ENCODE measurements at regions not wholly inside any gene's neighbourhood (a gene's known extent, or its start where the extent isn't known, plus 50 kb on each side); places are given as distances from the start of the nearest gene placed in this dataset.
"Not testable (repeated sequence)": the region's sequence is repeated elsewhere in the genome, so short reads cannot be mapped to it uniquely, and the experiment has no call there.

DNA sequence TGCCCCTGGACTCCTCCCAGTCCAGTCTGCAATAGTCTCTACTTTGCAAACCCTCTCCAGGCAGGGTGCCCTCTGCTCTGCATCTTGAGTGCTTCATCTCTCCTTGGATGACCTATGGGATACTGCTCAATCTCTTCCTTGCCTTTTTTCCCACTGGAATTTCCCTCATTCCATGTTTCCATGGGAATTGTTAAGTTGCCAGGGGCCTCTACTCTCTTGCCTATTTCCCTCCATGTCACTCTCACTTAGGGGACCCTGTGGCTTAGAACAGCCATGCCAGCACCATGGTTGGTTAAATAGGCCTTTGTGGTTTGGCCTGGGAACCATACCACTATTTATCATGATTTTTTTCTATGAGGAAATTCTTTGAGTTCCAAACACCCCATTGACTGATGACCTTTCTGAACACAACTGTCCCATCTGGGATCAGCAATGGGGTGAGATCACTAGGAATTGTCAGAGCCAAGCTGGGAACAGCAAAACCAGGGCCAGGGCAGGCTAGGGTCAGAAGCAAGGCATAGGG is 91.4 kb upstream of the RBMS1 start:
- no peak for DNase-seq

- no peak for DNase-seq
These were observed 97.1 kb upstream of the RBMS1 start for GRCh38 chr2:160590664-160591063.

DNA sequence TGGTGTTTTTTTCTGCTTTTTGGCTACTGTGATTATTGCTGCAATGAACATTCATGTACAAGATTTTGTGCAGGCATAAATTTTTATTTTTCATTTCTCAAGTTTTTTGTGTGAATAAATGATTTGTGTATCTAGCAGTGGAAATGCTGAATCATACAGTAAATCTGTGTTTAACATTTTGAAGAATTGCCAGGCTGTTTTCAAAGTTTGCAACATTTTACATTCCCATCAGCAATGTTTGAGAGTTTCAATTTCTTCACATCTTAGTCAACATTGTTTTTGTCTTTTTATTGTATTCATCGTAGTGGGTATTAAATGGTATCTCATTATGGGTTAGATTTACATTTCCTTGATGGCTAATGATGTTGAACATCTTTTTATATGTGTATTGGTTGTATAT is 98.8 kb upstream of the RBMS1 start:
- DNase-seq, result no peak

GRCh38 chr2:160592993-160593392 is 99.4 kb upstream of the RBMS1 start:
- DNase-seq, result no peak

- no peak for DNase-seq
These were observed 102.8 kb upstream of the RBMS1 start for GRCh38 chr2:160596441-160596840.

- DNase-seq, result not testable (repeated sequence)
These were observed 106.8 kb upstream of the RBMS1 start for GRCh38 chr2:160600437-160600836.

DNA sequence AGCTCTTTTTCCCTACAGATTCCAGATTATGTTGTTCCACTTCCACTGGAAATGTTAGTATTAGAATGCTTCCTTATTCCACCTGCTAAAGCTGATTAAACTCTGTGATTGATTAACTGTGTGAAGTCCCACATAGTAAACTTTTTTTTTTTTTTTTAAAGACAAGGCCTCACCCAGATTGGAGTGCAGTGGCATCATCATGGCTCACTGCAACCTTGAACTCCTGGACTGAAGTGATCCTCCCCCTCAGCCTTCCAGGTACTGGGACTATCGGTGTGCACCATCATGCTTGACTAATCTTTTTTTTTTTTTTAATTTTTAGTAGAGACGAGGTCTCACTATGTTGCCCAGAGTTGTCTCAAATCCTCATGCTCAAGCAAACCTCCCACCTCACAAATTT is 108.5 kb upstream of the RBMS1 start:
- no peak for DNase-seq

DNA sequence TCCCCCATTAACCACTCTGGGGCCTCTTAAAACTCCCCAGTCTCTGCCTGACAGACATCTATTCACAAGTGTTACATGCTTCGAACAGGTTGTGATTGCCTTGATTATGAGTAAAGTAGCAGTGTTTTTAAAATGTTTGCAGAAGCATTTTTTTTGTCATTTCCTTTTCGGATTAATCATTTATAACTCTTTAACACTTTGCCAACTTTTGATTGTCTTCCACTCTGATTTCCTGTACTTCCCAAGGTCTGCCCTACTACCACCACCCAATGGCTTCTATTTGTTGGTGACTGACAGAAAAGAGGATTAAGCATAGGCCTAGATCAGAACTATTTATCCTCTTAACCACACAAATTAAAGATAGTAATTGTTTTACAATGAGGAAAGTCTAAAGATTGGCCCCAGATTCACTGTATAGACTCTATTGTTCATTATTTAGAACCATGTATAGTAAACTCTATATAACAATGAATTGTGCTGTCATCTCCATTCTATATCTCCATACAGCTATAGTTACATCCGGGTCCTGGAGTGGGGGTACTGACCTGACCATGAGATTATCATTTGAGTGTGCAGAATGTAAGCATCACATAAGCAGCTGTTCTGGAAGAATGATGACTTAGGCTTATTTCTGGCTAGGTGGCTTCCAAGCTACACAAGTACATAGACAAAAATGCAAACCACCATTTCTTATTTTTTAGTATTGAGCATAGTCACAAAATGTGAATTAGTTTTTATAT is 110.3 kb upstream of the RBMS1 start:
- DNase-seq, result no peak

DNA sequence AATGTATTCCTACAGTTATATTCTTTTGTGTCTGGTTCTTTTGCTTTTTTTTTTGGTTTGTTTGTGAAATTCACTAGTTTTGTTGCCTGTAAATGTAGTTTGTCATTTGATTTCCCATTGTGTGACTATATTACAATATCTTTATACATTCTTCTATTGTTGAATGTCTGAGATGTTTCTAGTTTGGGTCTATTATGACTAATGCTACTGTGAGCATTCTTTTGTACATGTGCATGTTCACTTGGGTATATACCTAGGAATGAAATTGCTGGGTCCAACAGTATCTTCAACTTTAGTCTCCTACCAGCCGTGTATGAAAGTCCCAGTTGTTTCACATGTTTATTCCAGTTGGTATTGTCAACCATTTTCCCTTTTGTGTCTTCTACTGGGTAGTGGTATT is 112.7 kb upstream of the RBMS1 start:
- DNase-seq, result no peak

DNA sequence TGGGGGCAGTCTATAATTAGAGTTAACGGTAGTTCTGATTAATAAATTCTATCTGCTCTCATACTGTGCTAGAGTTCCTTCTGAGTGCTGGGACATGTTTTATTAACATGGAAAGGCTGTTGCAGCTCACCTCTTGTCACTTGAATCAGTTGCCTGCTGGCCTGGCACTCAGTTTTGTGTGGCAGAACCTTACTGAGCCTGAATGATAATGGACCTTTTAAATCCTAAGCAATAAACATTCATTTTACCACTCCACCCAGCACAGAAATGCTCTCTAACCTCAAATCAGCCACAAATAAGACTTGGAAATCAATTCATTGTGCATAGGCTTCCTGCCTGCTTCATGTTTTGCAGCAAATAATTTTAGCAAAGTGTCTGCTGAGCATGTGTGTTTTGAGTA is 115.0 kb upstream of the RBMS1 start:
- no peak for DNase-seq

DNA sequence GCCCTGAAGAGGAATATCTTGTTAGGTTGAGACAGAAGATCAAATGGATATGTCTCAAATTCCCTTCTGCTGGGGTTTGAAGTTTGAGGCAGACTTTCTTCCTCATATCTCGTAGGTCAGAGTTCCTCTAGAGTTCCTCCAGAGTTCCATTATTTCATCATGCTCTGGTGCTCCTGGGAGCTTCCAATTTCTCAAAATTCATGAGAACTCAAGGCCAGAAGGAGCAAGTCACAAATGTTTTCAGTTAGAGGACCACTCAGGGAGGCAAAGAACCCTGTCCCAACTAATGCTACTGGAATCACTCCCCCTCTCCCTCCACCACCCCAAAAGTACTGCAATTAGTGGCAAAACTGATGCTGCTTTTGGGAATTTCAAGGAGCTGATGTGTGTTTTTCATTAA is 115.7 kb upstream of the RBMS1 start:
- no peak for DNase-seq

GRCh38 chr2:160610041-160610440 is 116.4 kb upstream of the RBMS1 start:
- no peak for DNase-seq

- DNase-seq, result no peak
These were observed 118.8 kb upstream of the RBMS1 start for GRCh38 chr2:160612266-160612856.

DNA sequence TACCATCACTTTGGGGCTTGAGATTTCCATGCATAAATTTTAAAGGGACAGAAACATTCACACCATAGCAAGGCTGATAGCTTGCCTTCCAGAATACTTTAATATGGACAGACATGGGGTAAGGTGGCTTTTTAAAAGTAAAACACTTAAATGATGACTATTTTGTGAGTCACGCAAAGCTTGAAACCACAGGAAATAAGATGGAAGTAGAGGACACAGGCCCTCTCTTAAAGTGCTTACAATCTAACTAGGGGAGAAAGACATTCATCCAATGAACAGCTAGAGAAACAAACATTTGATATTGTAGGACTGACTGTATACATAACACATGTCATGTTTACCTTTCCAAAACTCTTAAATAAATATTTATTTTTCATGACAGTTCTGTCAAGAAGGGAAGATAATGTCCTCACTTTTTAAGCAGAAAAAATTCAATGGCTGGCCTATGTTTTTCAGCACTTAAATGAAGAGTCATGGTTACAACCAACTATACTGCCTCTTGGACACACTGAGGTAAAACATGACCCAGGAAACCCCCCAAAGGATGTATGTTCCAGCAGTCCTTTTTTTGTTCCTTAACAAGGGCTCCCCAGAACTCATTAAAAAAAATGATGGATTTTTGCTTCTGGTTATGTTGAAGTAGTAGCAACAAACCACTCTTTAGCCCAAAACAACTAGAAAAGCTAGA is 120.0 kb upstream of the RBMS1 start:
- no peak for DNase-seq

DNA sequence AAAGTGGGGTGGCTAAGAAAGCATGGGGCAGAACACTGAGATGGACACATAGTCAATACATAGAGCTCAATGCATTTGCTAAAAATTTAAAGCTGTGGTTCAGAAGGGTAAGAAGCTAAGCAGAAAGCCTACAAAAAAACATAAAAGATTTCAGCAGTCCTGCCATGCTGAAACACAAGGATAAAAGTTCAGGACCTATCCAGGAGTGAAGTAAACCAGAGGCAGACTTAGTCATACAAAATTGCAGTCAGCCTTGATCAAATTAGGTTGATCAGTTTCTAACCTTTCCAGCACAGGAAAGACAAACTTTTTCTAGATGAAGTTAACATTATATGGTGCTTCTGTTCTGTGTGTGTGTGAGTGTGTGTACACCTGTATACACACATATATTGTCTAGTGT is 120.8 kb upstream of the RBMS1 start:
- no peak for DNase-seq

- no peak for DNase-seq
These were observed 122.1 kb upstream of the RBMS1 start for GRCh38 chr2:160615706-160616105.

- no peak for DNase-seq
These were observed 122.5 kb upstream of the RBMS1 start for GRCh38 chr2:160616149-160616548.

- no peak for DNase-seq
These were observed 128.1 kb upstream of the RBMS1 start for GRCh38 chr2:160621748-160622147.

DNA sequence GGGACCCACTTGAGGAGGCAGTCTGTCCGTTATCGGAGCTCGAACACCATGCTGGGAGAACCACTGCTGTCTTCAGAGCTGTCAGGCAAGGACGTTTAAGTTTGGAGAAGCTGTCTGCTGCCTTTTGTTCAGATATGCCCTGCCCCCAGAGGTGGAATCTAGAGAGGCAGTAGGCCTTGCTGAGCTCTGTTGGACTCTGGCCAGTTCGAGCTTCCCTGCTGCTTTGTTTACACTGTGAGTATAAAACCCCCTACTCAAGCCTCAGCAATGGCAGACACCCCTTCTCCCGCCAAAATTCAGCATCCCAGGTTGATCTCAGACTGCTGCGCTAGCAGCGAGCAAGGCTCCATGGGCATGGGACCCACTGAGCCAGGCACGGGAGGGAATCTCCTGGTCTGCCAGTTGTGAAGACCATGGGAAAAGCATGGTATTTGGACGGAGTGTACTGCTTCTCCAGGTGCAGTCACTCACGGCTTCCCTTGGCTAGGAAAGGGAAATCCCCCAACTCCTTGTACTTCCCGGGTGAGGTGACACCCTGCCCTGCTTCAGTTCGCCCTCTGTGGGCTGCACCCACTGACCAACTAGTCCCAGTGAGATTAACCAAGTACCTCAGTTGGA is 134.5 kb upstream of the RBMS1 start:
- not testable (repeated sequence) for DNase-seq

DNA sequence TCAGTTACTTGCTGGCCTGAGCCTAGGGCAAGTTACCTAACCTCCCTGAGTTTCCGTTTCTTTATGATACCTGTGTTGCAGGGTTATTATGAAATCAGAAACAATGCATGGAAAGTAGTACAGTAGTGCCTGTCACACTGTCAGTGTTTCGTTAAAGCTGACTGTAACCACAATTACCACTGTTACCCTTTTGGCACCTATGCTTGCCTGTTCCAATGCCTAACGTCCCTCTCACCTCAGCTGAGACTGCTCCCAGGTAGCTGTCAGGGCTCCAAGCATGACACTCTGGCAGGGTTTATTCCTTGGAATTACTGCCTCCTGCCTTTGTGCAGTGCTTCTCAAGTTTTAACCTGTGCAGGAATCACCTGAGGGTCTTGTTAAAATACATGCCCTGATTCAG is 135.2 kb upstream of the RBMS1 start:
- DNase-seq, result no peak

GRCh38 chr2:160630801-160631590 is 137.4 kb upstream of the RBMS1 start:
- no peak for DNase-seq

DNA sequence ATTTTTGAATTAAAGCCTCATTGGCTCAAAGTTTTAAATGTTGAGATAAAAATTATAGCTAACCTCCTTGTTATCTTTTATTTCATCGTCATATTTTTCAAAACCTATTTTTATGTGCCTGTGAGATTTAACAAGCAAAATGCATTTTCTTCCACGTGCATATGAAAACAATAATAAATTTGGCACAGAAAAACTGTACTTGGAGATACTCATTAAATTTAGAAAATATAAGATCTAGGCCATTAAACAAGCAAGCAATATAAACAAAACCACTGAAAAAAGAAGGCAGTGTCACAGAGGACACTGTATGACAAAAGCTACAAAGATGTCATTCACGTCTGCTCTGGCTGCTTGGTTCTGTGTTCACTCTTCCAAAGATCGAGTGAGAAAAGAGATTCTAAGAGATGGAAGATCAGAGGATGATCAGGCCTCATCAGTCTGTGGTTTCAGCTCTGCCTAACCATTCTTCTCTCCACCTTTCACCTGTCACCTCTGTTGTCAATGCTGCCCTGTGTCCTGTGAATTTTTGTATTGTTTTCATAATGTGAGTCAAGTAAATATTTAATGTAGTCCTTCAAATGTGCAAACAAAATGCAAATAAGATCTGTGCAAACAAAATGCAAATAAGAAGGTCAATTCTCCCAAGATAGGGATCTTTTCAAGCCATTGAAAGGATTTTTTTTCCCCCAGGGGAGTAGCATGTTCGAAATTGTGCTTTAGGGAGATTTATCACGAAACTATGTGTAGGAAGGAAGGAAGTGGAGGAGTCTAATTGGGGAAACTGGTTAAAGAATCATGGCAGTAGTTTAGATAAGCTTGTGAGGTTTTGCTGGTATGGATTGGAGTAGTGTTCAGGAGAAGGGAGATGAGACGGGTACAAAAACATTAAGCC is 138.7 kb upstream of the RBMS1 start:
- DNase-seq, result no peak

Measured in activated naive CD4-positive, alpha-beta T cell (primary cell).